ENCODE measurements at regions not wholly inside any gene's neighbourhood (a gene's known extent, or its start where the extent isn't known, plus 50 kb on each side); places are given as distances from the start of the nearest gene placed in this dataset.

GRCh38 chr20:24872291-24873024 lies 76.6 kb upstream of the CST7 start:
- DNase-seq, result no peak

- DNase-seq, result no peak
Observed at GRCh38 chr20:24873025-24873620, 75.9 kb upstream of the CST7 start.

- DNase-seq, result no peak
Observed at GRCh38 chr20:24875078-24875477, 74.0 kb upstream of the CST7 start.

DNA sequence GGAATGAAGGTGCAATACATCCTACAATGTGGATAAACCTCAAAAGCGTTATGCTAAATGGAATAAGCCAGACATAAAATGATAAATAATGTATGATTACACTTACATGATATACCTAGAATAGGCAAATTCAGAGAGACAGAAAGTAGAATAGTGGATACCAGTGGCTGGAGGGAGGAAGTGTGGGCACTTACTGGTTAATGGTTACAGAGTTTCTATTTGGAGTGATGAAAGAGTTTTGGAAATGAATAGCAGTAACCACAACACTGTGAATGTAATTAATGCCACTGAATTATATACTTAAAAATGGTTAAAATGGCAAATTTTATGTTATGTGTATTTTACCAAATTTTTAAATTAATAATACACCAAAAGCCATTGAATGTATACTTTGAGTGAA lies 71.4 kb upstream of the CST7 start:
- no peak for DNase-seq

DNA sequence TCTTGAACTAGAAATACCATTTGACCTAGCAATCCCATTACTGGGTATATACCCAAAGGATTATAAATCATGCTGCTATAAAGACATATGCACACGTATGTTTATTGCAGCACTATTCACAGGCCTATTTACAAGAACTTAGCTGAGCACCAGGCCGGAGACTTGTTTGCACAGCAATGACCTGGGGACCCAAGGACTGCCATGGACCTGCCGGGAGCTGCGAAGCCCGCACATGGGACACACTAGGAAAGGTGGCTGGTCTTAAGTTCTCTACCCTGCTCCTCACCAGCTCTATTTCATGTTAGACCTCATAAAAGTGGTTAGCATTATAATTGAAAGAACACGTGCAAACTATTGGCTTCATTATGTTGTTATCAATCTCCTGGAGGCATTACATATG lies 70.4 kb upstream of the CST7 start:
- no peak for DNase-seq

DNA sequence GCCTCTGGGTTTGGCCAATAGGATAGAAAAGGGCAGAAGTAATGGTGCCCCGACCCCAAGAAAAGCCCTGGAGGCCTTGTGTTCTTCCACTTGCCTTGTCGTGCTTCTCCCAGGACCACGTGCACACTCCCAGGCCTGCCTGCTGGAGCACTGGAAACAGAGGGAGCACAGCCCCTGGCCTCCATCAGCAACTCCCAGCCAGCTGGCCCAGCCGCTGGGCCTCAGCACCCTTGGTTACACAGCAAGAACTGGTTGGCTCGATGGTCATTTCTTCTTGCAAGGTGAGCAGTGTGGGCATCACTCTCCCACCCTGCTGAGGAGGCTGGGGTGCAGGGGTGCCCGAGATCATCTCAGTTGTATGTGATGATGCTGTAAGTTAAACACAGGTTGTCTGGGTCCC lies 69.2 kb upstream of the CST7 start:
- DNase-seq, result no peak

DNA sequence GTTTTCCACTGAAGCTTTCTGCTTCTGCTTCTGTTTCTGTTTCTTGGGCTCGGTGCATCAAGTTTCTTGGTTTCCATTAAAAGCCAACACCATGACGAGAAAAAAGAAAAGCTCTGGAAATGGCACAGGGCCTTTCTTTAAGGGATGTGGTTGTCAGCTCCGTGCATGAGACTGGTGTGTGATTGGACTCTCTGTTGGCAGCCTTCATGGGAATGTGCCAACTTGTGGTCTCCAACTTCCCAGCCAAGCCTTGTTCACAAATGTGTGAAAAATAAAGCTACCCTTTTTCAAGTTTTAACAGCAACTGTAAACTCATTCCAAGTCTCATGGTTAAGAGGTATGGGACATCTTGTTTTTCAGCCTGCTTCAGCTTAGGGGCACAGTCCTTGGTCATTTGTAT lies 68.7 kb upstream of the CST7 start:
- DNase-seq, result no peak

DNA sequence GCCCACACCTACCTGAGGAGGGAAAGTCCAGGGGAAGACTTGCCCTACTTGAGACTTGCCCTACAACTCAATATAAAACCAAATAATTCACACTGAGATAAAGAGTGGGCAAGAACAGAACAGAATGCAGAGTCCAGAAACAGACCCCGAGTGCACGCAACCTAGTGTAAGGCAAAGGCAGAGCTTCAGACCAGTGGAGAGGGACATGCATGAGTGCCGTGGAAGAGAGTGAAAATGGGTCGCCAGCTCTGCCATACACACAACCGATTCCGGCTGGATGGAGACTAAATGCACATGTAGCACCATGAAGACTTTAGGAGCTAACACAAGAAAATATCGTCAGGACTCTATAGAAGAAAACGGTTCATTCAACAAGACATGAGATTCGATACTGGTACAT lies 58.8 kb upstream of the CST7 start:
- DNase-seq, result no peak

DNA sequence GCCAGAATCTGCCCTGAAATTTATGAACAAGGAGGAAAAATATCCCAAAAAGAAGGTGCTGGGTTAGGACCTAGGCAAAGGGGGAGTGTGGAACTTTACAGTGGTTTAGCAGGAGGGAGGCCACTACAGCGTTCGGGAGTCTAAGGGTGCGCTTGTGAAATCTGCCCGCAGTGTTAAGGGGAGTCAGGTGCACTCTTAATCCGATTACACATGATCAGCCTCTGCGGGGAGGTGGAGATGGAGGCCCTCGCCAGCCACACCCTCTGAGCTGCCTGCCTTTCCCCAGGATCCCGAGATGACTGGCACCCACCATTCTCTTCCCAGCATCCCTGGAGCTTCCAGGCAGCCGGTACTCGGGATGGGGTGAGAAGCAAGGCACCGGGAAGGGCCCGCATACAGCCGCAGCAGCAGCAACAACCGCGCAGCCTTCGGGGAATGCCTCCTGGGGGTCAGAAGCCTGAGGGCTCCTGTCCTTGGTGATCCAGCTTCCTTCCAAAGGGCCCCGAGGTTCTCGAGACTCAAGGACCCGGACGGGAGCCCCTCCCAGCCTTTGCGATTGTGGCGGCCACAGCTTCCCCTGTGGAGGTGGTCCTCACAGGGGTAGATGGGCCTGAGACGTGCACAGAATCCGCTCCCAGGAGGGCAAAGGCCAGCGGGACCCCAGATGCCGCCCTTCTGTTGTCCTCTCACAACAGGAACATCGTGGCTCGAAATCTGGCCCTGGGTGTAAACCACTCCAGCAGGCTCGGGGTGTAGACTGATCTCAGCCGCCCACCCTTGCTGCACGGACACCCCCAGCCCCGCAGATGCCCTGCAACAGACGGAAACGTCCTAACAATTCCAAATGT lies 57.3 kb upstream of the CST7 start:
- DNase-seq, result no peak

DNA sequence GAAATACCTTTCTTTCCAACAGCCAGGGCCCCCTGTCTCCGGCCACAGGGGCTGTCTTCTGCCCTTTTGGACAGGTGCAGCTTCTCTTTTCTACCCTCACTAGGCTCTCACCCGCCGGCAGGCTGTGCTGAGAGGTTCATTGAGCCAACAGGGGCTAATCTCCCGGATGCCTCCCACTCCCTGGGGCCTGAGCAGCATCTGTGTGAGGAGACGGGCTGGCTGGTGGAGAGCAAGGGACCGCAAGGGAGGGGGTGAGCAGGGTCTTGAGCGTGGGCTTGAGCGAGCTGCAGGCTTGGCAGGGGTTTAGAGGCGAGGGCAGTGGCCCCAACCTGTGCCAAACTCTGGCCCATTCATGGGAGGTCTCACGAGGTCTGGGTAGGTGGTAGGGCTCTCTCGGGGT lies 56.5 kb upstream of the CST7 start:
- no peak for DNase-seq

DNA sequence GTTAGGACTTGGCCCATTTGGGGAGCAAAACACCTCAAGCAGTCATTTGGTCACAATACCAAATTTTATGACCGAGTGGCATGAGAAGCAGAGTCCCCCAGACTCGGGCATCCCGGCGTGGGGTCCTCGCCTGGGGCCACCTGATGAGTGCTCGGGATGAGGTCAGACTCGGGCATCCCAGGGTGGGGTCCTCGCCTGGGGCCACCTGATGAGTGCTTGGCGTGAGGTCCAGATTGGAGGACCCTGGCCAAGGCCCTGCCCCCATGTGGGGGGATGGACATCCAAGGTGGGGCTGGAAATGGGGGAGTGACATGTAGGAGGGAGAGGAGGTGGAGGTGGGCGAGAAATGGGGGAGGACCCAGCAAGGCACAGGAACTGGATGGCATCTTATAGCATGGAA lies 56.1 kb upstream of the CST7 start:
- no peak for DNase-seq

DNA sequence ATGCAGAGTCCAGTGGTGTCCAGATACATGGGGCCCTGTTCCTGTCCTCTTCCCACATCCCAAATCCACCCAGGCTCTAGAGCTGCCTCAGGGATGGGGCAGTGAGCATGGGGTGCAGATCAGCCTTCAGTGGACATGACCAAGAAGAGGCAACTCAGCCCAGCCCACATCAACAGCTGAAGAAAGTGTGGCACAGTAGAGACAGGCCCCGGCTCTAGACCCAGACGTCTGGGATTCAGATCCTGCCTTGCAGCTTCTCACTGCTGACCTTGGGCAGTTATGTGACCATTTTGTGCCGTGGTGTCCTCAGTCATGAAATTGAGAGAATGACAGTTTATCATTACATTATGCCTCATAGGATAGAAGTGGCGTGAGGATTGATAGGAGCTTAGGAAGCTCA lies 54.6 kb upstream of the CST7 start:
- no peak for DNase-seq

- DNase-seq, result no peak
Observed at GRCh38 chr20:24894967-24895366, 54.1 kb upstream of the CST7 start.

DNA sequence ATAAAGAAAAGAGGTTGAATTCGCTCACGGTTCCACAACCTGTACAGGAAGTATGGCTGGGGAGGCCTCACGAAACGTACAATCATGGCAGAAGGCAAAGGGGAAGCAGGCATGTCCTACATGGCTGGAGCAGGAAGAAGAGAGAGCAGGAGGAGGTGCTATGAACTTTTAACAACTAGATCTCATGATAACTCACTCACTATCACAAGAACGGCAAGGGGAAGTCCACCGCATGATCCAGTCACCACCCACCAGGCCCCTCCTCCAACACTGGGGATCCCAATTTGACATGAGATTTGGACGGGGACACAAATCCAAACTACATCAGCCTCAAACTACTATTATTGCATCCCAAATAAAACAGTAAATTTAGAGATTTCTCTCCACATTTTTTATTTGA lies 53.6 kb upstream of the CST7 start:
- no peak for DNase-seq

DNA sequence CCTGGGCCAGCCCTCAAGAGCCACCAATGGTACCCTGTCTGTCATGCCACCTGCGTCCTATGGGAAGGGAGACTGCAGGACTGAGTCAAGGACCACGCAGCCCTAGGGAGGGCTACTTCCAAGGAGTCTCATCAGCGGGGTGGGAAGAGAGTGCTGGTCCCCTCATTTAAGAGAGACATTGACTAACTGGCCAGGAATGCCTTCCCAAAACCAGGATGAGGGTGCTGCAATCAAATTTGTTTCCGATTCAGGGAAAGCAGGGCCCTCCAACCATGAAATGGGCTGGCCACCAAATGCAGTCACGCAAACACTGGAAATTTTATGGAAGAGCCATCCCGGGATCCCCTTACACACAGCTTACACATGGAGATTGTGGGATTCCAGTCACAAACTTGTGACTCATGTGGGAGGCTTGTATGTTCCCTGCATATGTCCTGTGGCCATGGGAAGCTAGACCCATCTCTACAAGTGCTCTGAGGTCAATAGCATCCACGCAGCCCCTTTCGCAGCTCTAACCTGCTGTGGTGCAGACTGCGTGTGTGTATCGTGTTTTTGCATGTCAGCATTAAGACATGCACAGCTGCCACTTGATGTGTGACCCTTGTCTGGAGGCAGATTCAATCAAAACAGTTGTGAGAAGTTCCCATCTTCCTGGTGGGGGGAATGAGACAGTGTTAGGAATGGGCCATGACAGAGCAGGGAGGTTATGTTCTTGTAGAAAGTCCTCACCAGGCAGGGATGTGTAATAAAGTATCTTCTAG lies 53.0 kb upstream of the CST7 start:
- no peak for DNase-seq

DNA sequence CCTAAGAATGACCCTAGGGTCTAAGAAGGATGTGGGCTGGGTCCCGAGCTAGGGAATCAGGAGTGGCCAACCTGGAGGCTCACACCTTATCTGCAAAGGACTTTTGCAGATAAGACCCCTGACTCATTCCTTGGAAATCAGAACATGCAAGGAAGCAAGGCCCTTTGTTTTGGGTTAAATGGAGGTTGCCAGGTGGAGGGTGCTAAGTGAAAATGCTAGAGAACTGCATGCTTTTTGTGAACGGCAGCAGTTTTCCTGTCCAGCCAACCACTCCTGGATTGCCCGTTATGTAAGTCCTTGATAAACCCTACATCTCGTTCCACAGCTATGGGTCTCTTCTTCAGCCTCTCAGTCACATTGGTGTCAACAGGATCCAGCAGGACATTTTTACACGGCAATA lies 52.1 kb upstream of the CST7 start:
- DNase-seq, result no peak

- DNase-seq, result no peak
Observed at GRCh38 chr20:24897974-24898373, 51.1 kb upstream of the CST7 start.

GRCh38 chr20:24899153-24899552 lies 49.9 kb upstream of the CST7 start:
- no peak for DNase-seq
